Mammary epithelial cell (primary cell): ENCODE measurements at regions not wholly inside any gene's neighbourhood (a gene's known extent, or its start where the extent isn't known, plus 50 kb on each side); places are given as distances from the start of the nearest gene placed in this dataset.

ENCODE experiments used
- EZH2 ChIP-seq: IDR thresholded peaks from 2 replicates; pipeline ENCODE4 v1.6.1; 2012; ENCODE audit warnings: low read length, inconsistent platforms, borderline replicate concordance
- TF ChIP-seq, protein P1 (sequence below), 2 donors: IDR thresholded peaks in 1 of 2; conservative IDR thresholded peaks in 1 of 2; 2 replicates each; pipeline ENCODE4 v1.5.1; 2011 to 2012; ENCODE audit warnings: inconsistent platforms in 2 of 2, low read length in 2 of 2, mild to moderate bottlenecking in 2 of 2, control low read depth in 1 of 2, low read depth in 1 of 2; ENCODE audit not compliant: insufficient read depth in 1 of 2; ENCODE audit errors: extremely low read depth in 1 of 2

DNA sequence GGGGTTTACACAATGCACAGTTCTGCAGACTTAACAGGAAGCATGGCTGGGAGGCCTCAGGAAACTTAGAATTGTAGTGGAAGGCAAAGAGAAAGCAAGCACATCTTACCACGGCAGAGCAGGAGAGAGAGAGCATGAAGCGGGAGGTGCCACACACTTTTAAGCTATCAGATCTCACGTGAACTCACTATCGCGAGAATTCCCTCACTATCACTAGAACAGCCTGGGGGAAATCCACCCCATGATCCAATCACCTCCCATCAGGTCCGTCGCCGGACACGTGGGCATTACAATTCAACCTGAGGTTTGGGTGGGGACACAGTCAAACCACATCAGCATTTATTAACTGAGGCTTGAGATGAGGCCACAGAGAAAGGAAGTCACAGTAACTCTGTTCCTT is 326.7 kb downstream of the C16orf95 start:
- TF ChIP-seq, protein P1, sequence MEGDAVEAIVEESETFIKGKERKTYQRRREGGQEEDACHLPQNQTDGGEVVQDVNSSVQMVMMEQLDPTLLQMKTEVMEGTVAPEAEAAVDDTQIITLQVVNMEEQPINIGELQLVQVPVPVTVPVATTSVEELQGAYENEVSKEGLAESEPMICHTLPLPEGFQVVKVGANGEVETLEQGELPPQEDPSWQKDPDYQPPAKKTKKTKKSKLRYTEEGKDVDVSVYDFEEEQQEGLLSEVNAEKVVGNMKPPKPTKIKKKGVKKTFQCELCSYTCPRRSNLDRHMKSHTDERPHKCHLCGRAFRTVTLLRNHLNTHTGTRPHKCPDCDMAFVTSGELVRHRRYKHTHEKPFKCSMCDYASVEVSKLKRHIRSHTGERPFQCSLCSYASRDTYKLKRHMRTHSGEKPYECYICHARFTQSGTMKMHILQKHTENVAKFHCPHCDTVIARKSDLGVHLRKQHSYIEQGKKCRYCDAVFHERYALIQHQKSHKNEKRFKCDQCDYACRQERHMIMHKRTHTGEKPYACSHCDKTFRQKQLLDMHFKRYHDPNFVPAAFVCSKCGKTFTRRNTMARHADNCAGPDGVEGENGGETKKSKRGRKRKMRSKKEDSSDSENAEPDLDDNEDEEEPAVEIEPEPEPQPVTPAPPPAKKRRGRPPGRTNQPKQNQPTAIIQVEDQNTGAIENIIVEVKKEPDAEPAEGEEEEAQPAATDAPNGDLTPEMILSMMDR (conservative IDR thresholded peaks at IDR 0.05 in 1 of 2, IDR thresholded peaks at IDR 0.05 in 1 of 2; ENCODE audit: extremely low read depth in 1 of 2, insufficient read depth in 1 of 2, low read depth in 1 of 2, low read length in 2 of 2): no peak
- no peak for TF ChIP-seq EZH2
